Right ventricle myocardium inferior (tissue), 1 donor: ENCODE measurements at regions not wholly inside any gene's neighbourhood (a gene's known extent, or its start where the extent isn't known, plus 50 kb on each side); places are given as distances from the start of the nearest gene placed in this dataset.
"Not testable (repeated sequence)": the region's sequence is repeated elsewhere in the genome, so short reads cannot be mapped to it uniquely, and the experiment has no call there.

ENCODE experiments used
- ATAC-seq: fragments of 200-7000 bp; cut with Tn5 transposase; one replicate; pipeline ENCODE4 v1.9.1; 2020; ENCODE audit warnings: mild to moderate bottlenecking, moderate library complexity
- DNase-seq: peaks from one replicate; pipeline ENCODE4 v3.0.0; 2021; ENCODE audit errors: missing footprints
- intact Hi-C: fragments of 100-400 bp; cut with DNase I; formaldehyde crosslinking; loops from one replicate; pipeline ENCODE4 v1.11.0; 2022
- donor health status: DM: no; HTN: yes; CAD: no; lungs with severe emphysema.

DNA sequence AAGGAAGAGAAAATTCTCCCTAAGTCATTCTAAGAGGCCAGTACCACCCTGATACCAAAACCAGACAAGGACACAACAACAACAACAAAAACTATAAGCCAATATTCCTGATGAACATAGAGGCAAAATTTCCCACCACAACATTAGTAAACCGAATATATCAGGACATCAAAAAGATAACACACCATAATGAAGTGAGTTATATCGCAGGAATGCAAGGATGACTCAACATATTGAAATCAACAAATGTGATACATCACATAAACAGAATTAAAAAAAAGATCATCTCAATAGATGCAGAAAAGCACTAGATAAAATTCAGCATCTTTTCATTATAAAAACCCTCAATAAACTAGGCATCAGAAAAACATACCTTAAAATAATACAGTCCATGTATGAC is 1844.4 kb upstream of the PCDH10 start:
- ATAC-seq, result no peak
- no peak for DNase-seq
- intact Hi-C loops, result no loop called here

DNA sequence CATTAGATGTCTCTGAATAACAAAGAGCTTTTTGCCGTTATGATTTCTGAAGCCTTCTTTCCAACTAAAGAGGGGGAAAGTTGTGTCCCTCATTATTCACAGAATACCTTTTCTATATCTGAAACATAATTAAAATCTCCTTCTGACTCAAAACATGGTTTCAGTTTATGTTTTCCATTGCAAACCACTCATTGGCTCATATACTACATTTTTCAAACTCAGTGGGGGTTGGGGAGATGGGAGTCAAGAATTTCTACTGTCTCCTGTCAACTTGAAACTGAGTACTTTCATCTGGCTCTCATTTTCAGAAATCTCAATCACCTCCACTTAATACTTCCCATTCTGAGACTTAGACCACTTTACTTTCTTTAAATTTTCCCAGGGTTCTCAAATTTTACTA is 1839.5 kb upstream of the PCDH10 start:
- DNase-seq (no peak), ATAC-seq (no peak)
- intact Hi-C loops, result no loop called here

DNA sequence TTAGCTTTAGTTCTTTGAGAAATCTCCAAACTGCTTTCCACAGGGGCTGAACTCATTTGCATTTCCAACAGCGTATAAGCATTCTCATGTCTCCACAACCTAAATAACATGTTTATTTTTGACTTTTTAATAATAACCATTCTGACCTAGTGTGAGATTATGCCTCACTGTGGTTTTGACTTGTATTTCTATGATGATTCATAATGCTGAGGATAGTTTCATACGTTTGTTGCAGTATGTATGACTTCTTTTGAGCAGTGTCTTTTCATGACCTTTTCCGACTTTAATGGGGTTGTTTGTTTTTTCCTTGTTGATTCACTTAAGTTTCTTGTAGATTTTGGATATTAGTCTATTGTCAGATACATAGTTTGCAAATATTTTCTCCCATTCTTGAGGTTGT is 1833.0 kb upstream of the PCDH10 start:
- ATAC-seq (no peak), DNase-seq (no peak)
- intact Hi-C loops, result no loop called here

DNA sequence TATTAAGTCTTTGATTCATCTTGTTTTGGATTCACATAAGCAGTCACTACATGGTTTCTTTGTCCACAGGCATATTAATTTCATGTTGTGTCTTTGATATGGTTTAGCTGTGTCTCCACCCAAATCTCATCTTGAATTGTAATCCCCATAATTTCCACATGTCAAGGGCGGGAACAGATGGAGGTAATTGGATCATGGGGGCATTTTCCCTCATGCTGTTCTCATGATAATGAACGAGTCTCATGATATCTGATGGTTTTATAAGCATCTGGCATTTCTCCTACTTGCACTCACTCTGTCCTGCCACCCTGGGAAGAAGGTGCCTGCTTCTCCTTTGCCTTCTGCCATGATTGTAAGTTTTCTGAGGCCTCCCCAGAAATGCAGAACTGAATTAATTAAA is 1811.2 kb upstream of the PCDH10 start:
- intact Hi-C loops, result no loop called here
- no peak for DNase-seq
- ATAC-seq, result no peak

DNA sequence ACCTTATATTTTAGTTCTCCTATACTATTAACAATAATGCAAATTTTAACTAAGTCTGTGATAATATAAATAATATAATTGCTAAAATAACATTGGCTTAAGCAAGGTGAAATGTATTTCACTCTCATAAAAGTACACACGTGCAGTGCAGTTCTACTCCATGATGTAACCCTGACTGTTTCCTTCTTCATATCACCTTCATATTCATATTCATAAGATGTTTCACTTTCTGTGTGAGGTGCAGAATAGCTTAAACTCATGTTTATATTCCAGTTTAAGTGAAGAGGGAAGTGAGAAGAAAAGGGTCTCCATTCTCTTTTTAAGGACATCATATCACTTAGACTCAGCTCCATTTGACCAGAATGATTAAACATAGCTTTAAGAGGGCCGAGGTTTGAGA is 1810.0 kb upstream of the PCDH10 start:
- DNase-seq, result no peak
- ATAC-seq, result no peak
- intact Hi-C loops, result no loop called here

DNA sequence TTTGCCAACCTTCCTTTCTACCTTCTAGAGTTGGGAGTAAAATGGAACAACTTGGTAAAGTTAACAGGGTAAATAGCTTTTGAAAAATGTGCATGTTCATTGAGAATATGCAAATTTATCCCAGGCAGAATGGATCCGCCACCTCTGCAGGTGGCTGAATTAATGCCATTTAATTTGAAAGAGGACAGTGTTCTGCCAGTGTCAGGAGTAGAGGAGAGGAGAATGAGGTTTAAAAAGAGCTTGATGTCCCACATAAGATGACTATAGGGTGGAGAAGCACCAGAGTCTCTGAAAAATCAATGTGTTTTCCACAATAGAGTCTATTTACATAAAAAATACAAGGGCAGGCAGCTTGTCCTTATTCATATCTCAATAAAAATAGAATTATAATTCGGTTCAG is 1804.3 kb upstream of the PCDH10 start:
- intact Hi-C loops, result no loop called here
- ATAC-seq (no peak), DNase-seq (no peak)

DNA sequence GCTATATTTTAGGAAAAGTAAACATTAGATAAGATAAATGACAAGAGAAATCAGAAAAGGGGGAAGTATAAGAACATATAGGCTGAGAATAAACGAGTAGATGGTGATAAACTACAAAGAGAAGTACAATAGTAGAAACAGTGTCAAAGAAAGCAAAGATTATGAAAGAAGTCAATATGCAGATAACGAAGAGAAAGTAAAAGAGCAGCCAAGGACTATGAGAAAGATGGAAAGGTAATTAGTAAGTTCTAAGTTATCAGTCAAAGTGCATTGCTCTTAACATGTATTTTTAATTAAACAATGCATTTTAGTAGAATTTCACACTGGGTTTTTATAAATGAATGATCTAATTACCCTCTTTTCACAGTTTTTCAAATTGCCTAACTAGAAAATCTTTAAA is 1801.3 kb upstream of the PCDH10 start:
- ATAC-seq (no peak), DNase-seq (no peak)
- intact Hi-C loops, result no loop called here

DNA sequence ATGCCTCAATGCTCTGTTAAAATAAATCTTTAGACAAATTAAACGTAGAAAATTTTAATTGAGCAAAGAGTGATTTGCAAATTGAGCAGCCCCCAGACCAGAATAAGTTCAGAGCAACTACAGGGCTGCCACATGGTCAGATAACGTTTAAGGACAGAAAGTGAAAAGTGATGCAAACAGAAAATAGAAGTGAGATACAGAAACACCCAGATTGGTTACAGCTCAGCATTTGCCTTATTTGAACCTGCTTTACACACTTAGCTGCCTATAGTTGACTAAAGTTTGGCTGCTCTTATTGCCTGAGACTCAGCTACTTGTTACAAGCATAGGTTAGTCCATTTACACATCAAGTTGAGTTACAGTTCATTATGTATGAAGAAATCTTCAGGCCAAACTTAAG is 1800.8 kb upstream of the PCDH10 start:
- intact Hi-C loops, result no loop called here
- ATAC-seq (no peak), DNase-seq (no peak)

DNA sequence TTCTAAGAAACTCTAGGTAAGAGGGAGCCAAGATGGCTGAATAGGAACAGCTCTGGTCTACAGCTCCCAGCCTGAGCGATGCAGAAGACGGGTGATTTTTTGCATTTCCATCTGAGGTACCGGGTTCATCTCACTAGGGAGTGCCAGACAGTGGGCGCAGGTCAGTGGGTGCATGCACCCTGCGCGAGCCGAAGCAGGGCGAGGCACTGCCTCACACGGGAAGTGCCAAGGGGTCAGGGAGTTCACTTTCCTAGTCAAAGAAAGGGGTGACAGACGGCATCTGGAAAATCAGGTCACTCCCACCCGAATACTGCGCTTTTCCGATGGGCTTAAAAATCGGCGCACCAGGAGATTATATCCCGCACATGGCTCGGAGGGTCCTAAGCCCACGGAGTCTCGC is 1796.7 kb upstream of the PCDH10 start:
- DNase-seq, intact Hi-C loops, ATAC-seq: not testable (repeated sequence)

DNA sequence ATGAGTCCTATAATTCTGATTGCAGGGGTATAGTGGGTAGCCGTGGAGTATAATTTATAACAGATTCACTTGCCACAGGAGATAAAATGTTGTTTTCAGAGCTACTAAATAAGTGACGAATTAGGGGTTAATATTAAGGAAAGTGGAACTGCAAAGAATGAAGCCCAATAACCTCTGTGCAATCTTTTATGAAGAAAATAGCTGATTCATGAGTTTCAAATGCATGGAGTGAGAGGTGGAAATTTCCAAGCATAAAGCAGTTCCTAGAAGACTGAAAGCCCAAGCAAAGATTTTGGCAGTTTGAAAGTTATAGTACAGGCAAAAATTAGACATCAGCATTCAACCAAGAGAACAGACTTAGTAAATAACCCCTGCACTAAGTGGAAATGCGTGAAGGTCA is 1782.4 kb upstream of the PCDH10 start:
- ATAC-seq (no peak), DNase-seq (no peak)
- intact Hi-C loops, result no loop called here

DNA sequence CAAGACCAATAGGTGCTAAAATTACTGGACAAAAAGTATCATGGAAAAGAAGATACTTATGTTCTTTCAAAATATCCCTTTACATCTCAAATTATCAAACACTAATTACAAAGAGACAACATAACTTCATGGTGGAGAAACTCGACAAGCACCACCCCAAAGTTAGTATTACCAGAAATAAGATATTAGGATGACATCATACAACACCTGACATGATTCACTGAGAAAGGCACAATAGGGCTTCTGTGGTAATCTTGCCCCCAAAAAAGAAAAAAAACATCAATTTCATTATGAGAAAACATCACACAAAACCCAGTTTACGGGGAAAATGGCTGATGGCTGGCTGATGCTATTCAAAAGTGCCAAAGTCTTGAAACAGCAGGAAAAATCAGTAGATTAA is 1781.7 kb upstream of the PCDH10 start:
- no peak for ATAC-seq
- intact Hi-C loops, result no loop called here

DNA sequence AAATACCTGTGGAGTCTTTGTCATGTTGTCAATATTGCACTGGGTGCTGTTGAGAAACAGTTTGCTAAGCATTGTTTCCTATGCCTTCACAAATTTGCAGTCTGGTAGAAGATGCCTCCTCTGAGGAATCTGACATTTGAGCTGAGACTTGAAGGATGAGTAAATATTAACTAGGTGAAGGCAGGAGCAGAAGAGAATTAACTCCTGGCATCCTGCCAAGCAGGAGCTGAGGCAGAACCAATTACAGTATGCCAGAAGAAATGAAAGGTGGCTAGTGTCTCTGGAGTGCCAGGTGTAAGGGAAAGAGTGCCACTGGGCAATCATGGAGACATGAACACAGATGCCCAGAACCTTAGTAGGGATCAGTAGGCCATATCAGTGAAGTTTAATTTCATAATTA is 1778.2 kb upstream of the PCDH10 start:
- intact Hi-C loops, result no loop called here
- no peak for ATAC-seq
- DNase-seq, result no peak

More for the DNA sequence above, 1781.7 kb upstream of the PCDH10 start:
- DNase-seq, result no peak

DNA sequence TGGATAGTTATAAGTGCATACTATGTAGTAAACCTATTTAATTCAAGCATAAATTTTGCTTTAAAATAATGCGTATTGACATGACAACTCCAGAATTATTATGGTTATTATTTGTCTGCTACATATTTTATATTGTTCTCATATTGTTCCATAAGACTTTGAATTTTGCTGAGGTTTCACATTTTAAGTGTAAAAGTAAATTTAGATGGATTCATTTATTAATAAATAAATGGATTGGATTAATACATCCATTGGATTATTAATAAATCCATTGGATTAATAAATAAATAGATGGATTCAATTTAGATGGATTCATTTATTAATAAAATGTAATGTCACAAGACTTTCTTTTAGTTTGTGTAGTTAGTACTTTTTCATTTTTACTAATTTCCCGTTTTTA is 1768.0 kb upstream of the PCDH10 start:
- no peak for DNase-seq
- intact Hi-C loops, result no loop called here
- no peak for ATAC-seq

DNA sequence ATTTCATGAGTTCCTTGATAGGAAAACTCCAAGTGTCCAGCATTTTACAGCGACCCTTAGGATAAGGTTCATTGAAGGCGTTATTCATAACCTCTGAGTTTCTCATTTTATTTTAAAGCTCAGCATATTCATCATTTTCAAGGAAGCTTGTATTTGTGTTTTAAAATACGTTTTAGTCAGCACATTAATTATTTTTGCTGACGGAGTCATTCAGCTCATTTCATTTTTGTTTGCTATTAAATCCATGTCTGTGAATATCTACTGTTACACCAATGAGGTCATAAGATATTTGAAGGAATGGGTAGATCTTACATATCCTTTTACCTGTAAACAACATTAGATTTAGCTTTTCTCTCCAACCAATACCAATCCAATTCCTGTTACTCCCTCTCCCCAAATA is 1766.3 kb upstream of the PCDH10 start:
- DNase-seq, result no peak
- ATAC-seq, result no peak
- intact Hi-C loops, result no loop called here

DNA sequence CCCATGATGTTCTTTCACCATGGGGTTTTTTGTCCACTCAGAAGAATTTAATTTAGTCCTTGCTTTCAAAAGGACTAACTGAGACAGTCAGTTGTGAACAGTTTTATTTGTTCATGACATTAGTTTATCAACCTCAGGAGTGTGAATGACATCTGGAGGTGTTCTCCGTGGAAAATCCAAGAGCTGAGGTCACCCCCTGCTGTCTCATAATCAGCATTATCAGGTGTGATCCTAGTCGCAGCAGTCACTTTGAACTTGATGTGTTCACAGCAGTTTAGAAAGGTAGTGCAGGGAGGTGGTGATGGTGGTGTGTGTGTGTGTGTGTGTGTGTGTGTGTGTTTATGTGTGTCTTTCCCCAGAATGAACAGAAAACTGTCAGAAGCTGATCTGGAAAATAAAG is 1760.8 kb upstream of the PCDH10 start:
- ATAC-seq (no peak), DNase-seq (no peak)
- intact Hi-C loops, result no loop called here

DNA sequence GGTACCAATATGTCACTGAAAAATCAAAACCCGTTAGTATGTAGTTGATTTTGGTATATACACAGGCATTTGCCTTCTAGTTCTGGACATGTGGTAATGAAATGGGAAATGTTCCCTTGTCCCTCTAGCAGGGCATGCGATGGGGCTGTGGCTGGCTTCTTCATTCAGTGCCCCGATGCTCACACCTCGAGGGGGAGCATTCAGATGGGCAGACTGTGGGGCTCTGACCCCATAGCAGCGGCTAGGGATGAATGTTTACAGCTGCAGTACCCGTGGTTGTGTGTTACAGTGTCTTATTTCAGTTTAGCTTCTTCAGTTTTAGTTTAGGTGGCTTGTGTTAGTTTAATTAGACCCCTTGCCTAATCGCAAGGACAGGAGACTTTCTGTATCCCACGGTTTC is 1741.0 kb upstream of the PCDH10 start:
- DNase-seq (no peak), ATAC-seq (no peak)
- intact Hi-C loops, result no loop called here

DNA sequence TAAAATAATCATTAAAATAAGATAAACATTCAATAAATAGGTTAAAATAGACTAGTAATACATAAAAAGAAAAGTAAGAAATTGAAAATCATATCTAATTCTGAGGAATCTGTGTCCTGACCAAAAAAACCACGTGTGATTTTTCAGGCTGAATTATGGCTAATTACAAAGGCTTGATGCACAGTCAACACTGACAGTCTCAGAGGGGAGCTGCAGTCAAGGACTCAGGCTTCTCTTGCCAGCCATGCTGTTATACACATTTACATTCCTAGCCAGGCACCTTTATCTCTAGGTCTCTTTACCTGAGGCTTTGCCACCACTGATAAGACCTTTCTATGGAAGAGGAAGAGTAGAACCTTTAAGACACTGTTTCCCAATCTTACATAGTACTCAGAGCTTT is 1737.7 kb upstream of the PCDH10 start:
- DNase-seq (no peak), ATAC-seq (no peak)
- intact Hi-C loops, result no loop called here

DNA sequence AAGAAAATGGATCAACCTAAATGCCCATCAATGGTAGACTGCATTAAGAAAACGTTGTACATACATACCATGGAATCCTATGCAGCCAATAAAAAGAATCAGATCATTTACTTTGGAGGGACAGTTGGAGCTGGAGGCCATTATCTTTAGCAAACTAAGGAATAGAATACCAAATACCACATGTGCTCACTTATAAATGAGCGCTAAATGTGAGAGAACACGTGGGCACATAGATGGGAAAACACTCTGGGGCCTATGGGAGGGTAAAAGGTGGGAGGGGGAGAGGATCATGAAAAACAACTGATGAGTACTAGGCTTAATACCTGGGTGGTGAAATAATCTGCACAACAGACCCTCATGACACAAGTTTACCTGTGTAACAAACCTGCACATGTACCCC is 1729.9 kb upstream of the PCDH10 start:
- no peak for DNase-seq
- intact Hi-C loops, result no loop called here
- ATAC-seq, result no peak

DNA sequence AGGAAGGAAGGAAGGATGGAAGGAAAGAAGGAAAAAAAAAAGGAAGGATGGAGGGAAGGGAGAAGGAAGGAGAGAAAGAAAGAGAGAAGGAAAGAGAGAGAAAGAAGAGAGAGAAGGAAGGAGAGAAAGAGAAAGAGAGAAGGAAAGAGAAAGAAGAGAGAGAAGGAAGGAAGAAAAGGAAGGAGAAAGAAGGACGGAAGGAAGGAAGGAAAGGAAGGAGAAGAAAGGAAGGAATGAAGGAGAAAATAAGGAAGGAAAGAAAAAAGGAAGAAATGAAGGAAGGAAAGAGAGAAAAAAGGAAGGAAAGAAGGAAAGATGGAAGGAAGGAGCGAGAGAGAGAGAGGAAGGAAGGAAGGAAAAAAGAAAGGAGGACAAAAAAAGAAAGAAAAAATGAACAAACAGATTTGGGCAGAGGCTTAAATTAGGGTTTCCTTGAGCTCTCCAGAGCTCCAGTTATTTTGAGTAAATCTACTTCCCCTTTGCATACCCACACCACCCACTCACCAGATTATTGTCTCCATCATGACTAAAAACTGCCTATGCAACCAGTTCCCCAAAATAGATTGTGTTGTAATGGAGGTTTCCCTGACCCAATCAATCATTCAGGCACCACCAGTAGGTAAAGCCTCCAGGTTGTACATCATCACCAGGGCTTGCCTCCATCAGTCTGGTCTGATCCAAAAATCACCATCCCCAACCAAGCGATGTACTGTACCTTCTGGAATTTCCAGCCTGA is 1722.9 kb upstream of the PCDH10 start:
- no peak for DNase-seq
- ATAC-seq, result no peak

DNA sequence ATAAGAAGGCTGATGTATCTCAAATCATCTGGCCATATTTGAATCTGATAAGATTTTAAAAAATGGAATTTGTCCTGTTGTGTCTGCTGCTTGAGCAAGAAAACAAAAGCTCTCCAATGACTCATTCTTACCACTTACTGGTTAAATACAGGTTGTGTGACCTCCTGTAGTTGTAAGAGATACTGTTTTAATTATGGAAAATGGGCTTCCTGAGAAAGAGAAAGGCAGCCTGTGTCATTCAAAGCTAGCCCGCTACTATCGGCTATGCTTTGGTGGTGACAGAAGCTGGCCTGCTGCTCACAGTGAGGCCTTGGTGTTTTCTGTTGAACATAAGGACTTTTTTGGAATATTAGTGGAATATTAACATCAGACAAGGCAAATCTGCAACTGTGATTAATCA is 1722.1 kb upstream of the PCDH10 start:
- DNase-seq (no peak), ATAC-seq (no peak)
- intact Hi-C loops, result no loop called here

More for the DNA sequence above, 1722.9 kb upstream of the PCDH10 start:
- intact Hi-C loops, result no loop called here

DNA sequence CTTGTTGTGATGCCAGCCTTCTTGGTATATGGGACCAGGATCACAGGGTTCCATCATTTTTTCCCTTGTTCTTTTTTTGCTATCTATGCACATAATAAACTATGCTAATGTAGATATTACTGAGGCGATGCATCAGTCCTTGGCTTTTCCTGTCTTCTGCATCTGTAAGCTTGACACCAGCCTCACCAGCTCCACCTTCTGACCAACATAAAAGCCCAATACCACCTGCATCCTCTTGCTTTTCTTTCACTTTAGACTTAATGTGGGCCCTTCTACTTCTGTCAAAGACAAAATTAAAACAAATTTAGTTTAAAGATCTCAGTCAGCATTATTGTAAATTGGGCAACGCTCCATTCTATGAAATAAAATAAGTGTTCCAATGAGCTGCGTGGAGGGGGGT is 1718.8 kb upstream of the PCDH10 start:
- DNase-seq (no peak), ATAC-seq (no peak)
- intact Hi-C loops, result no loop called here
